ENCODE measurements at regions not wholly inside any gene's neighbourhood (a gene's known extent, or its start where the extent isn't known, plus 50 kb on each side); places are given as distances from the start of the nearest gene placed in this dataset.

GRCh38 chr5:60343102-60343501, 356.9 kb downstream of the DEPDC1B start:
- intact Hi-C loops (cut with micrococcal nuclease) (no loop called here), dilution Hi-C loops (cut with MboI; ENCODE audit: extremely low pct_ligation_motif_present, low sequenced_read_pairs) (no loop called here)
- no peak overlapping the region for H3K27ac ChIP-seq (ENCODE audit: insufficient read depth, low read depth, low read length)
- H3K4me3 ChIP-seq (replicated peaks in 1 of 3; ENCODE audit: insufficient read depth in 1 of 3, low read depth in 1 of 3, low read length in 3 of 3), result no peak overlapping the region
- FAIRE-seq (no peak), DNase-seq (ENCODE audit: low read depth, low spot score) (no peak)
- TF ChIP-seq POLR2AphosphoS5 (IDR thresholded peaks at IDR 0.05; ENCODE audit: insufficient read depth, low read depth, low read length), result no peak
- TF ChIP-seq MYC (IDR thresholded peaks at IDR 0.05; ENCODE audit: low read depth, low read length), result no peak
- TF ChIP-seq EZH2 (IDR thresholded peaks at IDR 0.05; ENCODE audit: borderline replicate concordance, low read depth, low read length, severe bottlenecking), result no peak
- TF ChIP-seq CTCF (IDR thresholded peaks at IDR 0.05; ENCODE audit: extremely low read depth in 1 of 2, insufficient read depth in 1 of 2, low read depth in 1 of 2, low read length in 2 of 2), result no peak
- no peak for TF ChIP-seq POLR2A (IDR thresholded peaks at IDR 0.05; ENCODE audit: low read depth, low read length)
- no peak for TF ChIP-seq JUN (IDR thresholded peaks at IDR 0.05; ENCODE audit: borderline replicate concordance, insufficient read depth, insufficient read length, low read depth)
- no peak for TF ChIP-seq GATA2 (IDR thresholded peaks at IDR 0.05; ENCODE audit: insufficient read depth, insufficient read length, low read depth, low read length)
- TF ChIP-seq, protein P1, sequence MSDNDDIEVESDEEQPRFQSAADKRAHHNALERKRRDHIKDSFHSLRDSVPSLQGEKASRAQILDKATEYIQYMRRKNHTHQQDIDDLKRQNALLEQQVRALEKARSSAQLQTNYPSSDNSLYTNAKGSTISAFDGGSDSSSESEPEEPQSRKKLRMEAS (IDR thresholded peaks at IDR 0.05; ENCODE audit: insufficient read depth, insufficient read length), result no peak
- TF ChIP-seq FOS (IDR thresholded peaks at IDR 0.05; ENCODE audit: borderline replicate concordance, insufficient read depth, low read length), result no peak
- H3K79me2 ChIP-seq (ENCODE audit: control insufficient read depth, insufficient read depth, low read length), result no peaks in the 10 kb centered on the region
- POLR2A ChIA-PET, result no interaction called here
- no peak overlapping the region for H3K9ac ChIP-seq (replicated peaks; ENCODE audit: extremely low read depth, insufficient read depth, low read length)
- no peaks in the 10 kb centered on the region for H3K9me1 ChIP-seq (replicated peaks; ENCODE audit: control insufficient read depth, extremely low read depth, insufficient read depth, low read length)
- H4K20me1 ChIP-seq (replicated peaks; ENCODE audit: control insufficient read depth, extremely low read depth, insufficient read depth, low read length), result no peaks in the 10 kb centered on the region
- H3K4me2 ChIP-seq (ENCODE audit: insufficient read depth, low read length), result no peak overlapping the region
- no peak overlapping the region for H2AFZ ChIP-seq (ENCODE audit: low read depth, low read length)
- BruUV-seq (replicated peaks), result no TSS peak
- peaks cover 0 to 3% of the 10 kb centered on the region in 2 experiments for H3K27me3 ChIP-seq (ENCODE audit: control insufficient read depth in 2 of 2, insufficient read depth in 2 of 2, low read length in 2 of 2)
- CTCF ChIA-PET, result no interaction called here
- no peaks in the 10 kb centered on the region for H3K36me3 ChIP-seq (ENCODE audit: control insufficient read depth in 2 of 2, extremely low read depth in 1 of 2, insufficient read depth in 2 of 2, low read length in 2 of 2)
- no peaks in the 10 kb centered on the region for H3K4me1 ChIP-seq (ENCODE audit: control insufficient read depth, extremely low read depth, insufficient read depth, low read length)
- no peaks in the 10 kb centered on the region for H3K9me3 ChIP-seq (replicated peaks; ENCODE audit: control insufficient read depth, insufficient read depth, low read length)

Data from endothelial cell of umbilical vein (primary cell).